B cell (primary cell): ENCODE measurements at regions not wholly inside any gene's neighbourhood (a gene's known extent, or its start where the extent isn't known, plus 50 kb on each side); places are given as distances from the start of the nearest gene placed in this dataset.

ENCODE experiments used
- ATAC-seq: fragments of 200-7000 bp; cut with Tn5 transposase; one replicate; pipeline ENCODE4 v1.10.0; 2021; ENCODE audit warnings: low read depth, mild to moderate bottlenecking, moderate number of reproducible peaks, moderate library complexity
- CTCF ChIA-PET: fragments of 350-600 bp; sonication (Branson Sonifier 250); formaldehyde crosslinking; loops from one replicate; lab custom pipeline; 2021; ENCODE audit warnings: antibody characterized with exemption, inconsistent platforms; lab: Charles Lee
- POLR2A ChIA-PET: fragments of 350-600 bp; sonication (Branson Sonifier 250); formaldehyde crosslinking; loops from one replicate; lab custom pipeline; 2021; ENCODE audit warnings: antibody characterized with exemption; lab: Charles Lee
- DNase-seq: peaks from one replicate; pipeline ENCODE4 v3.0.0; 2013
- H2AFZ ChIP-seq: 2 replicates; pipeline ENCODE4 v1.6.1; 2012; ENCODE audit warnings: mild to moderate bottlenecking, low read depth, low read length; ENCODE audit not compliant: insufficient read depth, poor library complexity, severe bottlenecking
- H3K27ac ChIP-seq, 2 donors: 1 replicate in 1 of 2; 2 replicates in 1 of 2; pipeline ENCODE4 v1.5.1; 2012 to 2013; ENCODE audit warnings: low read length in 2 of 2, mild to moderate bottlenecking in 2 of 2, moderate library complexity in 1 of 2
- H3K27me3 ChIP-seq, 4 experiments: fragments of 200-600 bp in 1 of 4; sonication (generic) in 1 of 4; replicated peaks in 1 of 4; 1 replicate in 2 of 4; 2 replicates in 2 of 4; pipeline versions ENCODE4 v1.6.1 to v1.7.0; 2013 to 2016; ENCODE audit warnings: low read length in 3 of 4, mild to moderate bottlenecking in 2 of 4, mixed read lengths in 1 of 4, moderate library complexity in 1 of 4; ENCODE audit not compliant: insufficient read depth in 4 of 4, control insufficient read depth in 3 of 4; ENCODE audit errors: control extremely low read depth in 1 of 4
- H3K36me3 ChIP-seq, 2 experiments: replicated peaks in 1 of 2; 1 replicate in 1 of 2; 2 replicates in 1 of 2; pipeline versions ENCODE4 v1.6.1 to v1.7.1; 2013; ENCODE audit warnings: low read length in 1 of 2; ENCODE audit not compliant: insufficient read depth in 2 of 2, control insufficient read depth in 1 of 2; ENCODE audit errors: control extremely low read depth in 1 of 2, extremely low read depth in 1 of 2
- H3K4me1 ChIP-seq, 2 donors: fragments of 200-600 bp in 1 of 2; sonication (generic) in 1 of 2; 1 replicate in 1 of 2; 2 replicates in 1 of 2; pipeline versions ENCODE4 v1.5.1 to v1.6.1; 2013 to 2017; ENCODE audit warnings: low read length in 2 of 2; ENCODE audit not compliant: control insufficient read depth in 2 of 2, insufficient read depth in 2 of 2
- H3K4me2 ChIP-seq: replicated peaks from 2 replicates; pipeline ENCODE3; 2012; ENCODE audit warnings: mild to moderate bottlenecking, low read depth, low read length; ENCODE audit not compliant: poor library complexity, severe bottlenecking
- H3K4me3 ChIP-seq, 5 experiments: fragments of 200-600 bp in 1 of 5; sonication (generic) in 1 of 5; 1 replicate in 3 of 5; 2 replicates in 2 of 5; pipeline versions ENCODE4 v1.5.1 to v1.7.0; 2011 to 2016; ENCODE audit warnings: low read length in 4 of 5, mild to moderate bottlenecking in 4 of 5, low read depth in 2 of 5, control low read depth in 1 of 5, moderate library complexity in 1 of 5; ENCODE audit not compliant: insufficient read depth in 1 of 5; ENCODE audit errors: control extremely low read depth in 1 of 5, extremely low read depth in 1 of 5
- H3K79me2 ChIP-seq: fragments of 200-600 bp; sonication (generic); one replicate; pipeline ENCODE4 v1.6.0; 2016; ENCODE audit warnings: low read length; ENCODE audit not compliant: control insufficient read depth, insufficient read depth
- H3K9ac ChIP-seq: fragments of 200-600 bp; sonication (generic); 2 replicates; pipeline ENCODE4 v1.6.1; 2017; ENCODE audit warnings: mild to moderate bottlenecking, low read length, moderate library complexity
- H3K9me3 ChIP-seq, 3 donors: one replicate each; pipeline versions ENCODE4 v1.6.1 to v1.7.1; 2013; ENCODE audit warnings: low read length in 2 of 3; ENCODE audit not compliant: control insufficient read depth in 2 of 3, insufficient read depth in 1 of 3; ENCODE audit errors: control extremely low read depth in 1 of 3
- H4K20me1 ChIP-seq: 2 replicates; pipeline ENCODE4 v1.6.0; 2012; ENCODE audit warnings: mild to moderate bottlenecking, low read length; ENCODE audit not compliant: insufficient read depth, control insufficient read depth, poor library complexity, severe bottlenecking
- H3K27ac Mint-ChIP-seq: one replicate; pipeline ENCODE4 v1.8.0; 2021; ENCODE audit warnings: mixed read lengths
- H3K27me3 Mint-ChIP-seq: one replicate; pipeline ENCODE4 v1.8.0; 2021; ENCODE audit warnings: mixed read lengths
- H3K4me1 Mint-ChIP-seq: one replicate; pipeline ENCODE4 v1.8.0; 2021; ENCODE audit warnings: mixed read lengths
- H3K4me3 Mint-ChIP-seq: one replicate; pipeline ENCODE4 v1.8.0; 2021; ENCODE audit warnings: mixed read lengths
- H3K9me3 Mint-ChIP-seq: one replicate; pipeline ENCODE4 v1.8.0; 2022; ENCODE audit warnings: mixed read lengths; ENCODE audit not compliant: insufficient read depth
- CTCF ChIP-seq: fragments of 200-600 bp; IDR thresholded peaks from one replicate; pipeline ENCODE4 v1.8.0; 2022; ENCODE audit warnings: antibody characterized with exemption, mild to moderate bottlenecking
- EZH2 ChIP-seq: IDR thresholded peaks from 2 replicates; pipeline ENCODE4 v1.6.1; 2012; ENCODE audit warnings: borderline replicate concordance, low read depth, mild to moderate bottlenecking, moderate library complexity, low read length; ENCODE audit not compliant: insufficient read depth, poor library complexity, severe bottlenecking
- WGBS: methylation state at CpG from one replicate; pipeline ENCODE4 v1.1.5; 2013; ENCODE audit warnings: missing lambda C conversion rate; ENCODE audit not compliant: insufficient coverage; 5-methylcytosine and 5-hydroxymethylcytosine counted together
- intact Hi-C: fragments of 100-400 bp; cut with micrococcal nuclease; formaldehyde crosslinking; loops from one replicate; pipeline ENCODE4 v1.10.0; 2022

- POLR2A ChIA-PET: no interaction called here
- intact Hi-C loops: no loop called here
- no peak for ATAC-seq
- H3K4me3 ChIP-seq: no peak overlapping the region
- WGBS: 71% methylated on average over 1 of the region's 1 CpG
- CTCF ChIA-PET: no interaction called here
- no peaks in the 10 kb centered on the region for H3K79me2 ChIP-seq
- no peak overlapping the region for H3K4me3 Mint-ChIP-seq
- no peaks in the 10 kb centered on the region for H3K4me1 Mint-ChIP-seq
- peaks cover 7% of the 10 kb centered on the region for H3K9me3 Mint-ChIP-seq
- no peak overlapping the region for H2AFZ ChIP-seq
- no peak overlapping the region for H3K27ac Mint-ChIP-seq
- H3K4me1 ChIP-seq: no peaks in the 10 kb centered on the region
- H3K9ac ChIP-seq: no peak overlapping the region
- no peak overlapping the region for H3K4me2 ChIP-seq
- H3K9me3 ChIP-seq: peaks cover 0 to 13% (median 1%) of the 10 kb centered on the region in 3 donors
- no peaks in the 10 kb centered on the region for H4K20me1 ChIP-seq
- TF ChIP-seq EZH2: no peak
- no peak for TF ChIP-seq CTCF
- no peaks in the 10 kb centered on the region for H3K27me3 ChIP-seq
- no peak for DNase-seq
- H3K27ac ChIP-seq: no peak overlapping the region
- H3K27me3 Mint-ChIP-seq: no peaks in the 10 kb centered on the region
- H3K36me3 ChIP-seq: no peaks in the 10 kb centered on the region
Measured at GRCh38 chr10:16030562-16030961, 170.3 kb upstream of the MINDY3 start.

DNA sequence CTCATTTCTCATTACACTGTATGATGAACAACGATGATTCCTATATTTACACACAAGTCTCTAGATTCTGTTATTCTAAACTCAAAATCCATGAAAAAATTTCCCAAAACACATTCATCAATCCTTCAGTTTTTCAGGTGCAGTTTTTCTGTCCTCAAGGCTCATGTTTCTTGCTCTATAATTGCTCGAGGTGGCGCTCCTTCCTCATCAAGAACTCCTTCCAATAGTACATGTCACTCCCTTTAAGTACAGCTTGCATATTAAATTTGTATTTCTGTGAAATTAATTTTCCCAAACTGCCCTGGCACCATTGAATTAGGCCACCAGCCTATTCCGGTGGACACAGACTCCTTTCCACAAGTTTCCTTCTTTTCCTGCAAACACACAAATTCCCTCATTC is 188.7 kb upstream of the MINDY3 start:
- no peaks in the 10 kb centered on the region for H3K27me3 Mint-ChIP-seq
- H3K36me3 ChIP-seq: no peaks in the 10 kb centered on the region
- intact Hi-C loops: no loop called here
- ChIA-PET POLR2A (no interaction called here), CTCF (no interaction called here)
- no peaks in the 10 kb centered on the region for H3K9me3 Mint-ChIP-seq
- no peaks in the 10 kb centered on the region for H4K20me1 ChIP-seq
- H3K9ac ChIP-seq: no peak overlapping the region
- H3K4me3 Mint-ChIP-seq: no peak overlapping the region
- ATAC-seq (no peak), DNase-seq (no peak)
- no peak overlapping the region for H3K27ac ChIP-seq
- H3K4me1 ChIP-seq: no peaks in the 10 kb centered on the region
- no peaks in the 10 kb centered on the region for H3K9me3 ChIP-seq
- no peaks in the 10 kb centered on the region for H3K79me2 ChIP-seq
- H3K4me2 ChIP-seq: no peak overlapping the region
- TF ChIP-seq EZH2 (no peak), CTCF (no peak)
- no peak overlapping the region for H2AFZ ChIP-seq
- H3K27ac Mint-ChIP-seq: no peak overlapping the region
- H3K27me3 ChIP-seq: no peaks in the 10 kb centered on the region
- 100% methylated on average over 1 of the region's 4 CpGs for WGBS
- no peak overlapping the region for H3K4me3 ChIP-seq
- H3K4me1 Mint-ChIP-seq: no peaks in the 10 kb centered on the region
